ENCODE measurements at regions not wholly inside any gene's neighbourhood (a gene's known extent, or its start where the extent isn't known, plus 50 kb on each side); places are given as distances from the start of the nearest gene placed in this dataset.

GRCh38 chr4:120355881-120356280 is 289.2 kb upstream of the MAD2L1 start:
- H3K27ac Mint-ChIP-seq: no peak overlapping the region
- H3K4me3 Mint-ChIP-seq: no peak overlapping the region
- H3K36me3 Mint-ChIP-seq (ENCODE audit: low read depth): no peaks in the 10 kb centered on the region
- no peaks in the 10 kb centered on the region for H3K4me1 Mint-ChIP-seq (ENCODE audit: low read depth)
- H3K27me3 Mint-ChIP-seq (ENCODE audit: insufficient read depth): peaks cover 4% of the 10 kb centered on the region
- DNase-seq (ENCODE audit: low spot score): no peak
- H3K9me3 Mint-ChIP-seq: no peaks in the 10 kb centered on the region
- intact Hi-C loops (cut with micrococcal nuclease): no loop called here

- Mint-ChIP-seq H3K27me3 (ENCODE audit: insufficient read depth) (peaks cover 4% of the 10 kb centered on the region), H3K9me3 (no peaks in the 10 kb centered on the region), H3K36me3 (ENCODE audit: low read depth) (no peaks in the 10 kb centered on the region), H3K4me3 (no peak overlapping the region), H3K27ac (no peak overlapping the region), H3K4me1 (ENCODE audit: low read depth) (no peaks in the 10 kb centered on the region)
- DNase-seq (ENCODE audit: low spot score): no peak
- intact Hi-C loops (cut with micrococcal nuclease): no loop called here
Measured at GRCh38 chr4:120354381-120354780, 287.7 kb upstream of the MAD2L1 start.

- no peaks in the 10 kb centered on the region for H3K4me1 Mint-ChIP-seq (ENCODE audit: low read depth)
- no peak overlapping the region for H3K27ac Mint-ChIP-seq
- intact Hi-C loops (cut with micrococcal nuclease): no loop called here
- no peaks in the 10 kb centered on the region for H3K36me3 Mint-ChIP-seq (ENCODE audit: low read depth)
- no peak for DNase-seq (ENCODE audit: low spot score)
- no peaks in the 10 kb centered on the region for H3K9me3 Mint-ChIP-seq
- peaks cover 4% of the 10 kb centered on the region for H3K27me3 Mint-ChIP-seq (ENCODE audit: insufficient read depth)
- no peak overlapping the region for H3K4me3 Mint-ChIP-seq
Measured at GRCh38 chr4:120353235-120353634, 286.6 kb upstream of the MAD2L1 start.

- no peak overlapping the region for H3K27ac Mint-ChIP-seq
- no peaks in the 10 kb centered on the region for H3K36me3 Mint-ChIP-seq (ENCODE audit: low read depth)
- no peak overlapping the region for H3K4me3 Mint-ChIP-seq
- intact Hi-C loops (cut with micrococcal nuclease): no loop called here
- no peaks in the 10 kb centered on the region for H3K9me3 Mint-ChIP-seq
- no peak for DNase-seq (ENCODE audit: low spot score)
- peaks cover 4% of the 10 kb centered on the region for H3K27me3 Mint-ChIP-seq (ENCODE audit: insufficient read depth)
- H3K4me1 Mint-ChIP-seq (ENCODE audit: low read depth): no peaks in the 10 kb centered on the region
Measured at GRCh38 chr4:120352739-120353138, 286.1 kb upstream of the MAD2L1 start.

GRCh38 chr4:120348948-120349347 is 282.3 kb upstream of the MAD2L1 start:
- no peak for DNase-seq (ENCODE audit: low spot score)
- H3K4me3 Mint-ChIP-seq: no peak overlapping the region
- no peaks in the 10 kb centered on the region for H3K27me3 Mint-ChIP-seq (ENCODE audit: insufficient read depth)
- H3K4me1 Mint-ChIP-seq (ENCODE audit: low read depth): no peaks in the 10 kb centered on the region
- intact Hi-C loops (cut with micrococcal nuclease): no loop called here
- H3K36me3 Mint-ChIP-seq (ENCODE audit: low read depth): no peaks in the 10 kb centered on the region
- no peaks in the 10 kb centered on the region for H3K9me3 Mint-ChIP-seq
- H3K27ac Mint-ChIP-seq: no peak overlapping the region

GRCh38 chr4:120348521-120348920 is 281.9 kb upstream of the MAD2L1 start:
- intact Hi-C loops (cut with micrococcal nuclease): no loop called here
- Mint-ChIP-seq H3K36me3 (ENCODE audit: low read depth) (no peaks in the 10 kb centered on the region), H3K4me3 (no peak overlapping the region), H3K9me3 (no peaks in the 10 kb centered on the region), H3K27me3 (ENCODE audit: insufficient read depth) (no peaks in the 10 kb centered on the region), H3K27ac (no peak overlapping the region), H3K4me1 (ENCODE audit: low read depth) (no peaks in the 10 kb centered on the region)
- DNase-seq (ENCODE audit: low spot score): no peak

GRCh38 chr4:120331486-120332370 is 265.1 kb upstream of the MAD2L1 start:
- no peak for DNase-seq (ENCODE audit: low spot score)
- no peaks in the 10 kb centered on the region for H3K9me3 Mint-ChIP-seq
- no peak overlapping the region for H3K27ac Mint-ChIP-seq
- no peaks in the 10 kb centered on the region for H3K27me3 Mint-ChIP-seq (ENCODE audit: insufficient read depth)
- no peak overlapping the region for H3K4me3 Mint-ChIP-seq
- intact Hi-C loops (cut with micrococcal nuclease): no loop called here
- no peaks in the 10 kb centered on the region for H3K4me1 Mint-ChIP-seq (ENCODE audit: low read depth)
- H3K36me3 Mint-ChIP-seq (ENCODE audit: low read depth): no peaks in the 10 kb centered on the region

- Mint-ChIP-seq H3K27ac (no peak overlapping the region), H3K4me1 (ENCODE audit: low read depth) (no peaks in the 10 kb centered on the region), H3K9me3 (no peaks in the 10 kb centered on the region), H3K4me3 (no peak overlapping the region), H3K36me3 (ENCODE audit: low read depth) (no peaks in the 10 kb centered on the region), H3K27me3 (ENCODE audit: insufficient read depth) (no peaks in the 10 kb centered on the region)
- intact Hi-C loops (cut with micrococcal nuclease): no loop called here
- no peak for DNase-seq (ENCODE audit: low spot score)
Measured at GRCh38 chr4:120329386-120329785, 262.7 kb upstream of the MAD2L1 start.

- intact Hi-C loops (cut with micrococcal nuclease): no loop called here
- H3K4me1 Mint-ChIP-seq (ENCODE audit: low read depth): no peaks in the 10 kb centered on the region
- H3K27me3 Mint-ChIP-seq (ENCODE audit: insufficient read depth): no peaks in the 10 kb centered on the region
- no peaks in the 10 kb centered on the region for H3K9me3 Mint-ChIP-seq
- DNase-seq (ENCODE audit: low spot score): no peak
- H3K4me3 Mint-ChIP-seq: no peak overlapping the region
- no peak overlapping the region for H3K27ac Mint-ChIP-seq
- H3K36me3 Mint-ChIP-seq (ENCODE audit: low read depth): no peaks in the 10 kb centered on the region
Measured at GRCh38 chr4:120327276-120327675, 260.6 kb upstream of the MAD2L1 start.

GRCh38 chr4:120319046-120319767 is 252.6 kb upstream of the MAD2L1 start:
- no peak overlapping the region for H3K27ac Mint-ChIP-seq
- intact Hi-C loops (cut with micrococcal nuclease): no loop called here
- DNase-seq (ENCODE audit: low spot score): no peak
- no peaks in the 10 kb centered on the region for H3K4me1 Mint-ChIP-seq (ENCODE audit: low read depth)
- no peaks in the 10 kb centered on the region for H3K36me3 Mint-ChIP-seq (ENCODE audit: low read depth)
- no peak overlapping the region for H3K4me3 Mint-ChIP-seq
- no peaks in the 10 kb centered on the region for H3K27me3 Mint-ChIP-seq (ENCODE audit: insufficient read depth)
- H3K9me3 Mint-ChIP-seq: no peaks in the 10 kb centered on the region

- Mint-ChIP-seq H3K9me3 (no peaks in the 10 kb centered on the region), H3K4me3 (no peak overlapping the region), H3K4me1 (ENCODE audit: low read depth) (no peaks in the 10 kb centered on the region), H3K27ac (no peak overlapping the region), H3K27me3 (ENCODE audit: insufficient read depth) (no peaks in the 10 kb centered on the region), H3K36me3 (ENCODE audit: low read depth) (no peaks in the 10 kb centered on the region)
- no peak for DNase-seq (ENCODE audit: low spot score)
- intact Hi-C loops (cut with micrococcal nuclease): no loop called here
Measured at GRCh38 chr4:120318196-120318846, 251.7 kb upstream of the MAD2L1 start.

GRCh38 chr4:120317713-120318112 is 251.1 kb upstream of the MAD2L1 start:
- DNase-seq (ENCODE audit: low spot score): no peak
- no peaks in the 10 kb centered on the region for H3K36me3 Mint-ChIP-seq (ENCODE audit: low read depth)
- no peaks in the 10 kb centered on the region for H3K27me3 Mint-ChIP-seq (ENCODE audit: insufficient read depth)
- H3K27ac Mint-ChIP-seq: no peak overlapping the region
- H3K4me1 Mint-ChIP-seq (ENCODE audit: low read depth): no peaks in the 10 kb centered on the region
- H3K4me3 Mint-ChIP-seq: no peak overlapping the region
- intact Hi-C loops (cut with micrococcal nuclease): no loop called here
- no peaks in the 10 kb centered on the region for H3K9me3 Mint-ChIP-seq

GRCh38 chr4:120316416-120316815 is 249.8 kb upstream of the MAD2L1 start:
- DNase-seq (ENCODE audit: low spot score): no peak
- no peak overlapping the region for H3K4me3 Mint-ChIP-seq
- H3K27me3 Mint-ChIP-seq (ENCODE audit: insufficient read depth): no peaks in the 10 kb centered on the region
- H3K4me1 Mint-ChIP-seq (ENCODE audit: low read depth): no peaks in the 10 kb centered on the region
- H3K27ac Mint-ChIP-seq: no peak overlapping the region
- intact Hi-C loops (cut with micrococcal nuclease): no loop called here
- no peaks in the 10 kb centered on the region for H3K9me3 Mint-ChIP-seq
- no peaks in the 10 kb centered on the region for H3K36me3 Mint-ChIP-seq (ENCODE audit: low read depth)
